Stimulated activated CD4-positive, alpha-beta T cell treated with anti-CD3 and anti-CD28 coated beads, Interleukin-1b, Interleukin-23, amount 100 ng/mL, for 24 hours (primary cell): ENCODE measurements at regions not wholly inside any gene's neighbourhood (a gene's known extent, or its start where the extent isn't known, plus 50 kb on each side); places are given as distances from the start of the nearest gene placed in this dataset.

Source experiments
- DNase-seq, 4 experiments: peaks; one replicate each; pipeline ENCODE4 v3.0.0-alpha.2; 2020; ENCODE audit warnings: low read depth in 4 of 4, low spot score in 1 of 4

GRCh38 chrX:87727620-87728019 is 210.0 kb downstream of the KLHL4 start:
- no peak for DNase-seq

DNA sequence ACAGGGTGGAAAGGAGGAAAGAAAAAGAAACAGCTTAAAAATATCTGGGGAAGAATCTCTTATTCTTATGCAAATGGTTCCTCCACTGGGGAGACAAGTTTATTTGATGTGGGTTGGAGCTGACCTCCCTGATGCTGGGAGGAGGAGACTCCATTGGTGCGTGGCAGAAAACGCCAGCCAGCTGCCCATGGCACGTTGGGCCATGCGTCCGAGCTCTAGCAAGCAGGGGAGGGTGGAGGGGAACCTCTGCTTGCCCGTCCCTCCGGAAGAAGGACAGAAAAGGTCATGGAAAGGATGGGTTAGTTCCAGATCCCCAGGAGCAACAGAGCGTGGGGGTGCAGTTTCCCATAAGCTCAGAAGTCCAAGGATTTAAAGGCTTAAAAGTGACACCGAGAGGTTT is 210.4 kb downstream of the KLHL4 start:
- no peak for DNase-seq

DNA sequence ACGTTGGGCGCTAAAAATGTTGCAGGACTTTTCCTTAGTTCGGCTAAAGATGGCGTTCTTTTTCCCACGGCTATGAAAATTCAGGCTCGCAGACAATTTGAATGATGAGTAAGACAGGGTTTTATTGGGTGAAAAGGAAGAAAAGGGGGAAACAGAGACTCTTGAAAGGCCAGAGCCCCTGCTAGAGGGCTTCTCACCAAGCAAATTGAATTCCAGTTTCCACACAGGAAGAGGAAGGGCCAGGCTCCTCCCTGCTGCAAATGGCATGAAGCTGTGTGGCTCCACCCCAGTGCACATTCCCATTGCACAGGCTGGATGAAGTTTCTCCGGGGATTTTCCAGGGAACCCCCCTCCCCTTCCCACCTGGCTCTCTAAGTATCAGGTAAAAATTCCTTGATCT is 210.9 kb downstream of the KLHL4 start:
- no peak for DNase-seq

DNA sequence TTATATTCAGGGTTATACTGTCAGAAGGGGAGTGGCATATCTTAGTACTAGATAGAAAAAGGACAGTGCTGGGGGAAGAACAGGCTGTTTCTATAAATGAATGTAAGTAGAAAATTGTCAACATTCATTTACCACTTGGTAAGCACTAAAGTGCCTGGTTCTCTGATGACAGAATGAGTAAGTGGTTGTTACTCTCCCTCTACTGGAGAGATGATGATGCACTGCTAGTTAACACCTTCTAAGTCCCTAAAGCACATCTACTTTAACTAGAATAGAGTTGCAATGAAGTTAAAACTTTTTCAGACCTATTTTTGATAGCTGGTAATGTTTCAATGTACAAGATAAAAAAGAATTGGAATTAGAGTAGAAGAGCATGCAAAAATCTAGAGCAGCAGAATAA is 214.5 kb downstream of the KLHL4 start:
- DNase-seq = no peak

DNA sequence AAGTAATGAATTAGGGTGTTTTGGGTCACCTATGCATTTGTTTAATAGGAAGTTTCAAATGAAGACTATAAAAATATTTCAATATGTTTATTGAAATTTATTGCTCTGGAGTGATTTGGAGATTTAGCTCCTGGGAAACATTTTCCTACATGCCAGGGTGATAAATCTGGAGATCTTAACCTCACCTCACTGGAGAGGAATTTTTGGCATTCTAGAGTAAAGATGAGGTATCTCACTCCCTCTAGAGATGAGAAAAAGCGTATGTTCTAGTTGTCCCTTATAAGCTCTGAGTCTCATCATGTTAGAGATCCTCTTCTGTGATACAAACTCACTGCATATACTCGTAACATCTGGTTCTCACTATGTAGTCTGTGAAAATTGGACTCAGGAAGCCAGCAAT is 219.0 kb downstream of the KLHL4 start:
- no peak for DNase-seq

DNA sequence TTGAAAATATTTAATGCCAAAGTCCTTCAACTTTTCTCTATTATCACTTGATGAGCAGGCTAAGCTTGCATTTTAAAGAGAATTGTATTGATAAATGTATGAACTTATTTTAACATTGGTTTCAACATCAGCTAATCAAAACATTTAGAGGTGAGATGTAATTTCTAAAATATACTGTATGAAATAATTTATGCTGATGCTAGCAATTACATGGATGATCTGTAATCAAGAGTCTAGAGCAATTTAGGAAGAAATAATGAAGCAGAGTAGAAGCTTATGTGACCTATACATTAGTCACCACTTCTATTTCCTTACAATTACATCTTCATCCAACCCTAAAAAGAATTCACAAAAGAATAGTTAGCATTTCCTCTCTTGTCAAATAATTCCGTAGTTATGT is 226.8 kb downstream of the KLHL4 start:
- DNase-seq = no peak

DNA sequence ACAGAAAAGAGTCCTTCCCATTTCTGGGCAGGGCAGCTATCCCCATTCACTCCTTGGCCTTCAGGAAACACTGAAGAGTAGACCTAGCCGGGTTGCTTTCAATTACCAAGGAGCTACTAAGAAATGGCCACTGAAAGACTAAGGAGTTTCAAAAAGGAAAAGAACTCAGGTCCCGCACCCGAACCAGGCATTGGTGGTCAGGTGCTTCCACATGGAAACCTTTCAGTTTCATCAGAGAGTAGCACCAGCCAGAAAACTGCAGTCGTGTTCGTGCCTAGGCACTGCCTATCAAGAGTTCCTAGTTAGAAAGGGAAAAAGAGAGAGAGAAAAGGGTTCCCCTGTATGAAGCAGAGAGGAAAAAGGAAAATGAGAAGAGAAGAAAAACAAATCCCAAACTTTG is 237.9 kb downstream of the KLHL4 start:
- DNase-seq = no peak

- no peak for DNase-seq
Measured at GRCh38 chrX:87788976-87789375, 271.4 kb downstream of the KLHL4 start.

- DNase-seq = no peak
Measured at GRCh38 chrX:87798039-87798438, 280.4 kb downstream of the KLHL4 start.

- no peak for DNase-seq
Measured at GRCh38 chrX:87805829-87806490, 288.4 kb downstream of the KLHL4 start.

DNA sequence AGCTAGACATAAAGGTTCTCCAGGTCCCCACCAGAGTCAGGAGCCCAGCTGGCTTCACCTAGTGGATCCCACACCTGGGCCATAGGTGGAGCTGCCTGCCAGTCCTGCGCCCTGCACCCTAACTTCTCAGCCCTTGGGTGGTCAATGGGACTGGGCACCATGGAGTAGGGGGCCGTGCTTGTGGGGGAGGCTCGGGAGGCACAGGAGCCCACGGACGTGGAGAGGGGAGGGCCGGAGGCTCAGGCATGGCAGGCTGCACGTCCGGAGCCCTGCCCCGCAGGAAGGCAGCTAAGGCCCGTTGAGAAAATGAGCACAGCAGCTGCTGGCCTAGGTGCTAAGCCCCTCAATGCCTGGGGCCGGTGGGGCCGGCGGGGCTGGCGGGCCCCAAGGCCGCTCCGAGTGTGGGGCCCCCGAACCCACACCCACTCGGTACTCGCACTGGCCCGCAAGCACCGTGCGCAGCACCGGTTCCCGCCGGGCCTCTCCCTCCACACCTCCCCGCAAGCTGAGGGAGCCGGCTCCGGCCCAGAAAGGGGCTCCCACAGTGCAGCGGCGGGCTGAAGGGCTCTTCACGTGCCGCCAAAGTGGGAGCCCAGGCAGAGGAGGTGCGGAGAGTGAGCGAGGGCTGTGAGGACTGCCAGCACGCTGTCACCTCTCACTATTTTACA is 291.1 kb downstream of the KLHL4 start:
- DNase-seq = no peak

GRCh38 chrX:87813566-87813965 is 296.0 kb downstream of the KLHL4 start:
- no peak for DNase-seq

DNA sequence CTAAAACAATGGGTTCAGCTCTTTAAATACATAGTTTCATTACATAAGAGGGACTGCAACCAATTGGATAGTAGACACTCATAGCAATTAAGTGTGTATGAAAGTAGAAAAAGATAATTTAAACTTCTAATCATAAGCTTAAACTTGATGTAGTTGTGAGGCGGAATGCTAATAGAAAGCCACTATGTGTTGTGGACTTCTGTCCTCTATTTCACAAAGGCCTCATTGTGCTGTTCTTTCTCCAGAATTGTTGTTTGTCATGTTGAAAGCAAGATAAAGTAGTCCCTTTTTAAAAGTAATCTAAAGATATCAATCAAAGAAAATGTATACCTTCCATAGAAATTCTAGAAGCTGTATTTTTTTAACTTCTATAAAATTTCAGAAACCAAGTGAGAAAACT is 329.4 kb downstream of the KLHL4 start:
- DNase-seq = no peak

DNA sequence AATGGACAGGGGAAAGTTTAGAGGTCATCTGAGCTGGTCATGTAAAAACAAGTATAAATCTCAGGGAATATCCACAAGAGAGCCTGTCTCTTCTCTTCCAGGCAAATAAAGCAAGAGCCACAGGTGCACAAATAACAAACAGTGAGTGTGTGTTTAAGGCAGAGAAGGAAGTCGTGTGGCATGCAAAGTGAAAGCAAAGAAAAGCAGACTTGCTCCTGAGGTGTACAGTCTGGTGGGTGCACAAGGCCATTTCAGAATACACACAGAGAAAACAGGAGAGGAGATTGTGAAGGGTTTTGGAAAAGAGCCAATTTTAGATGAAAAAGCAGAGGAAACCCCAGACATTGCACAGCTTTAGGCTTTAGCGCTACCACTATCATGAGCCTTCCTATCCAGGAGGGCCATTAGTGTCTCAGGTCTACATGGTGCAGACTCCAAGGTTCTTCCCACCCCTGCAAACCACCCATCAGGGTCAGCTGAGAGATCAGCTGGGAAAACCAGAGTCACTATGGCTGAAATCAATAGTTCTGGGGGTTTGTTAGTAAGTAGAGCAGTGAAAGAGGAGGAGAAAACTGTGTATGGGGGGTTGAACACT is 355.8 kb downstream of the KLHL4 start:
- no peak for DNase-seq

DNA sequence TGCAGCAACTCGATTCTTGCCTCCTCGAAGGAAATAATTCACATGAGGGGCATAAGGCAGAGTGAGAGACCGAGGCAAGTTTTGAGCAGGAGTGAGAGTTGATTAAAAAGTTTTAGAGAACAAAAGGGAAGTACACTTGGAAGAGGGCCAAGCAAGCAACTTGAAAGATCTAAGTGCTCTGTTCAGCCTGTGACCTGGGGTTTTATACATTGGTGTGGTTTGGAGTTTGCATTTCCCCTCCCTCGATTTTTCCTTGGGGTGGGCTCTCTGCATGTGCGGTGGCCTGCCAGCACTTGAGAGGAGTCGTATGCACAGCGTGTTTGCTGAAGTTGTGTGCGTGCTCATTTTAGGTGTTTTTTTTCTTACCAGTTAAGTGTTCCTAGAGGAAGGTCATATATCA is 356.4 kb downstream of the KLHL4 start:
- no peak for DNase-seq

DNA sequence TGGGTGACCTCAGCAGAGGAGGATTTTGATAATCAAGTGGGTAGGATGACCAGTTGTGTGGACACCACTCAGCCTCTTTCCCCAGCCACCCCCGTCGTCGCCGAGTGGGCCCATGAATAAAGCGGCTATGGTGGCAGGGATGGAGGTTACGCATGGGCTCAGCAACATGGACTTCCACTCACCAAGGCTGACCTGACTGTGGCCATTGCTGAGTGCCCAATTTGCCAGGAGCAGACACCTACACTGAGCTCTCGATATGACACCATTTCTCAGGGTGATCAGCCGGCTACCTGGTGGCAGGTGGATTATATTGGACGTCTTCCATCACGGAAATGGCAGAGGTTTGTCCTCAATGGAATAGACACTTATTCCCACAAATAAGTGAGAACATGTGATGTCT is 361.3 kb downstream of the KLHL4 start:
- no peak for DNase-seq

- no peak for DNase-seq
Measured at GRCh38 chrX:87890437-87890836, 372.8 kb downstream of the KLHL4 start.

- no peak for DNase-seq
Measured at GRCh38 chrX:87895421-87895820, 377.8 kb downstream of the KLHL4 start.

DNA sequence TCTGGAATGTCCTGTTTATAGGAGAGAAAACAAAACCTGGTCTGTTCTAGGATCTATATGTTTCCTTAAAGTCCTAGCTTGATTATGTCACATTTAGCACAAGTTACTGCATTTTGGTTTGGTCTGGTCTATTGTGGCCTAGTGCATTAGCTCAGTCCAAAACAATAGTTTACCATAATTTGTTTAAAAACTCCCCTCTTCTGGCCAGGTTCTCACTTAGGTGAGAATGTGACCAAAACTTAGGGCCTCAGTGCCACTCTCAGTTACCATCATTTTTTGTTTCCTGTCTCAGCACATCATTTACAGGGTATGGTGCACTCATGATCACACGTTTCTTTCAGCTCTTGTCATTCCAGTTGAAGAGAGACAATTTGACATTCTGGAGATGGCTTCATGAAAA is 378.5 kb downstream of the KLHL4 start:
- DNase-seq = no peak

DNA sequence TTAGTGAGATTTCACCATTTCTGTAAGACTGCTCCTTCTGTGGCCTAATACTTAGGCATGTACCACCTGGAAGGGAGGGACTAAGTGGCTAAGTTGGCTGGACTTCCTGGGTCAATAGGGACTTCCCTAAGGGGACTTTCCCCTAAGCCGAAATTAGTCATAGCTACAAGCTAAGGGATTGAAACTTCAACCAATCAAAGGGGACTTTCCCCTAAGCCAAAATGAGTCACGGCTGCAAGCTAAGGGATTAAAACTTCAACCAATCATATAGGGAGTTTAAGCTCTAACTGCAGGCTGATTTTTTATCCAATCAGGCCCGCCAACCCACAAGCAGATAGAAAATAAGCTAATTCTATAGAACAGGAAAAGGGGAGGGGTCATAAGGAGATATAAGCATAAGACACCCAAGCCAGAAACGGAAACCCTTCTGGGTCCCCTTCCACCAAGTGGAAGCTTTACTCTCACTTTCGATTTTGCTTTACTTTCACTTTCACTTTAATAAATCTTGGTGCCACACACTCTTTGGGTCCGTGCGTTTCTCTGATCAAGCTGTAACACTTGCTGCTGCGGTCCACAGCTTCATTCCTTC is 382.8 kb downstream of the KLHL4 start:
- DNase-seq = peak in 1 of 4 experiments; percentile 0

DNA sequence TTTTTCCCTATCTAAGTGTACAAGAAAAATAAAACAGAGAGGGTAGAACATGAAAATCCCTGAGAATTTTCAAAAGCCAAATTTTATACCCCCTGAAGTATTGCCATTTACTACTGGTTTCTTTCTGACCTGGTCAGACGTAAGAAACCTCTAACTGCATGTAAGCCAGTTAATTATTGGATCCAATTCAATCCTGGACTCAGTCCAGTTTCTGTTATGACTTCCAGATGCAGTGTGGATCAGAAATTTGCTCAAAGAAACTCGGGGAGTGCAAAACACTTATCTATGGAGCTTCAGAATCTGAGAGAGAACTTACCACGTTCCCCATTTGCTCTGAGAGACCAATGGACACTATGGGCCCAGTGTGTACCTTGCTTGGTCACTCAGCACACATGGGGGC is 383.5 kb downstream of the KLHL4 start:
- no peak for DNase-seq

- no peak for DNase-seq
Measured at GRCh38 chrX:87914726-87915125, 397.1 kb downstream of the KLHL4 start.
